SK-N-SH (cell line): ENCODE measurements at regions not wholly inside any gene's neighbourhood (a gene's known extent, or its start where the extent isn't known, plus 50 kb on each side); places are given as distances from the start of the nearest gene placed in this dataset.

Experiments used
- EZH2phosphoT487 ChIP-seq: fragments of 200-600 bp; sonication (generic); IDR thresholded peaks from 2 replicates; pipeline ENCODE4 v1.6.1; 2017; ENCODE audit warnings: low read depth, mixed run types, mild to moderate bottlenecking, antibody characterized with exemption, moderate library complexity, borderline replicate concordance
- MXI1 ChIP-seq: IDR thresholded peaks from 2 replicates; pipeline ENCODE4 v1.6.1; 2012; ENCODE audit warnings: mild to moderate bottlenecking, low read depth, low read length, improper control_type of control experiment
- NRF1 ChIP-seq: IDR thresholded peaks from 2 replicates; pipeline ENCODE4 v1.6.1; 2012; ENCODE audit warnings: low read depth, mild to moderate bottlenecking, low read length
- POLR2AphosphoS5 ChIP-seq: IDR thresholded peaks from 2 replicates; pipeline ENCODE4 v1.6.1; 2012; ENCODE audit warnings: low read depth, low read length
- SIN3A ChIP-seq: IDR thresholded peaks from 2 replicates; pipeline ENCODE4 v1.6.1; 2012; ENCODE audit warnings: low read depth, mild to moderate bottlenecking, low read length, moderate library complexity, borderline replicate concordance
- TAF1 ChIP-seq: IDR thresholded peaks from 2 replicates; pipeline ENCODE4 v1.6.1; 2012; ENCODE audit warnings: low read depth, mild to moderate bottlenecking, low read length, moderate library complexity, borderline replicate concordance
- TEAD4 ChIP-seq: IDR thresholded peaks from 2 replicates; pipeline ENCODE4 v1.4.0; 2012; ENCODE audit warnings: mild to moderate bottlenecking, borderline replicate concordance; ENCODE audit not compliant: insufficient read depth
- TF ChIP-seq, protein P1 (sequence below): fragments of 200-600 bp; sonication (generic); IDR thresholded peaks from 2 replicates; pipeline ENCODE4 v1.6.1; 2017; ENCODE audit warnings: antibody characterized with exemption, mild to moderate bottlenecking, moderate library complexity
- TF ChIP-seq, protein P2 (sequence below): IDR thresholded peaks from 2 replicates; pipeline ENCODE4 v1.4.0; 2012; ENCODE audit warnings: low read depth, borderline replicate concordance

DNA sequence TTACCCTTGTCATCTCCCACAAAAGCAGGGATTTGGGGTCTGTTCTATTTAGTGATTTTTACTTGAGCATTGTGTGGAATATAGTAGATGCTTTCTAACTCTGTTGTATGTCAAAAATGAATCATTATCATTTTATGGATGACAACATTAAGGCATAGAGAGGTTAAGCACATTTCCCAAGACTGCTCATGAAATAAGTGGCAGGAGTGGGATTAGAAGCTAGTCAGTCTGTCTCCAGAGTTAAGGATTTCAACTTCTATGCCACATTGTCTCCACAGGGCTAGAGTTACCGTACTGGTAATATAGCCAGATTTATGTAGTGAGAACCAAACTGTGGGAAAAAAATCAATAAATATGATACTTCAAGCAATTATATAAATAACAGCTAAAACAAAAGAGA lies 170.6 kb upstream of the DCN start:
- TF ChIP-seq, protein P1, sequence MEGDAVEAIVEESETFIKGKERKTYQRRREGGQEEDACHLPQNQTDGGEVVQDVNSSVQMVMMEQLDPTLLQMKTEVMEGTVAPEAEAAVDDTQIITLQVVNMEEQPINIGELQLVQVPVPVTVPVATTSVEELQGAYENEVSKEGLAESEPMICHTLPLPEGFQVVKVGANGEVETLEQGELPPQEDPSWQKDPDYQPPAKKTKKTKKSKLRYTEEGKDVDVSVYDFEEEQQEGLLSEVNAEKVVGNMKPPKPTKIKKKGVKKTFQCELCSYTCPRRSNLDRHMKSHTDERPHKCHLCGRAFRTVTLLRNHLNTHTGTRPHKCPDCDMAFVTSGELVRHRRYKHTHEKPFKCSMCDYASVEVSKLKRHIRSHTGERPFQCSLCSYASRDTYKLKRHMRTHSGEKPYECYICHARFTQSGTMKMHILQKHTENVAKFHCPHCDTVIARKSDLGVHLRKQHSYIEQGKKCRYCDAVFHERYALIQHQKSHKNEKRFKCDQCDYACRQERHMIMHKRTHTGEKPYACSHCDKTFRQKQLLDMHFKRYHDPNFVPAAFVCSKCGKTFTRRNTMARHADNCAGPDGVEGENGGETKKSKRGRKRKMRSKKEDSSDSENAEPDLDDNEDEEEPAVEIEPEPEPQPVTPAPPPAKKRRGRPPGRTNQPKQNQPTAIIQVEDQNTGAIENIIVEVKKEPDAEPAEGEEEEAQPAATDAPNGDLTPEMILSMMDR: no peak
- TF ChIP-seq, protein P2, sequence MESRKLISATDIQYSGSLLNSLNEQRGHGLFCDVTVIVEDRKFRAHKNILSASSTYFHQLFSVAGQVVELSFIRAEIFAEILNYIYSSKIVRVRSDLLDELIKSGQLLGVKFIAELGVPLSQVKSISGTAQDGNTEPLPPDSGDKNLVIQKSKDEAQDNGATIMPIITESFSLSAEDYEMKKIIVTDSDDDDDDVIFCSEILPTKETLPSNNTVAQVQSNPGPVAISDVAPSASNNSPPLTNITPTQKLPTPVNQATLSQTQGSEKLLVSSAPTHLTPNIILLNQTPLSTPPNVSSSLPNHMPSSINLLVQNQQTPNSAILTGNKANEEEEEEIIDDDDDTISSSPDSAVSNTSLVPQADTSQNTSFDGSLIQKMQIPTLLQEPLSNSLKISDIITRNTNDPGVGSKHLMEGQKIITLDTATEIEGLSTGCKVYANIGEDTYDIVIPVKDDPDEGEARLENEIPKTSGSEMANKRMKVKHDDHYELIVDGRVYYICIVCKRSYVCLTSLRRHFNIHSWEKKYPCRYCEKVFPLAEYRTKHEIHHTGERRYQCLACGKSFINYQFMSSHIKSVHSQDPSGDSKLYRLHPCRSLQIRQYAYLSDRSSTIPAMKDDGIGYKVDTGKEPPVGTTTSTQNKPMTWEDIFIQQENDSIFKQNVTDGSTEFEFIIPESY: no peak
- no peak for TF ChIP-seq TEAD4
- TF ChIP-seq SIN3A: no peak
- TF ChIP-seq EZH2phosphoT487: no peak
- TF ChIP-seq POLR2AphosphoS5: no peak
- no peak for TF ChIP-seq TAF1
- TF ChIP-seq NRF1: no peak
- no peak for TF ChIP-seq MXI1
